Neutrophil (primary cell): ENCODE measurements at regions not wholly inside any gene's neighbourhood (a gene's known extent, or its start where the extent isn't known, plus 50 kb on each side); places are given as distances from the start of the nearest gene placed in this dataset.

Experiments
- H3K27ac ChIP-seq: fragments of 200-600 bp; sonication (generic); 2 replicates; pipeline ENCODE4 v1.5.1; 2016; ENCODE audit warnings: mild to moderate bottlenecking, moderate library complexity
- H3K27me3 ChIP-seq: fragments of 200-600 bp; sonication (generic); 2 replicates; pipeline ENCODE4 v1.6.0; 2016; ENCODE audit warnings: mild to moderate bottlenecking
- H3K36me3 ChIP-seq: fragments of 200-600 bp; sonication (generic); 2 replicates; pipeline ENCODE4 v1.5.1; 2017
- H3K4me1 ChIP-seq, 2 experiments: fragments of 200-600 bp in 1 of 2; sonication (generic) in 1 of 2; 1 replicate in 1 of 2; 2 replicates in 1 of 2; pipeline versions ENCODE4 v1.5.1 to v1.6.1; 2013 to 2016; ENCODE audit warnings: low read depth in 1 of 2, low read length in 1 of 2, mild to moderate bottlenecking in 1 of 2, moderate library complexity in 1 of 2; ENCODE audit not compliant: control insufficient read depth in 1 of 2, insufficient read depth in 1 of 2
- H3K4me3 ChIP-seq, 2 experiments: fragments of 200-600 bp in 1 of 2; sonication (generic) in 1 of 2; 1 replicate in 1 of 2; 2 replicates in 1 of 2; pipeline ENCODE4 v1.5.1; 2013 to 2016; ENCODE audit warnings: low read depth in 1 of 2, low read length in 1 of 2, mild to moderate bottlenecking in 1 of 2, moderate library complexity in 1 of 2
- H3K9me3 ChIP-seq: fragments of 200-600 bp; sonication (generic); 2 replicates; pipeline ENCODE4 v1.5.1; 2016
- TF ChIP-seq, protein P1 (sequence below): fragments of 200-600 bp; sonication (generic); IDR thresholded peaks from 2 replicates; pipeline ENCODE4 v1.5.1; 2016; ENCODE audit warnings: antibody characterized with exemption

GRCh38 chr9:32854271-32854670 lies 70.9 kb downstream of the TMEM215 start:
- H3K27ac ChIP-seq: no peak overlapping the region
- H3K4me1 ChIP-seq: no peaks in the 10 kb centered on the region
- no peaks in the 10 kb centered on the region for H3K27me3 ChIP-seq
- no peaks in the 10 kb centered on the region for H3K9me3 ChIP-seq
- TF ChIP-seq, protein P1, sequence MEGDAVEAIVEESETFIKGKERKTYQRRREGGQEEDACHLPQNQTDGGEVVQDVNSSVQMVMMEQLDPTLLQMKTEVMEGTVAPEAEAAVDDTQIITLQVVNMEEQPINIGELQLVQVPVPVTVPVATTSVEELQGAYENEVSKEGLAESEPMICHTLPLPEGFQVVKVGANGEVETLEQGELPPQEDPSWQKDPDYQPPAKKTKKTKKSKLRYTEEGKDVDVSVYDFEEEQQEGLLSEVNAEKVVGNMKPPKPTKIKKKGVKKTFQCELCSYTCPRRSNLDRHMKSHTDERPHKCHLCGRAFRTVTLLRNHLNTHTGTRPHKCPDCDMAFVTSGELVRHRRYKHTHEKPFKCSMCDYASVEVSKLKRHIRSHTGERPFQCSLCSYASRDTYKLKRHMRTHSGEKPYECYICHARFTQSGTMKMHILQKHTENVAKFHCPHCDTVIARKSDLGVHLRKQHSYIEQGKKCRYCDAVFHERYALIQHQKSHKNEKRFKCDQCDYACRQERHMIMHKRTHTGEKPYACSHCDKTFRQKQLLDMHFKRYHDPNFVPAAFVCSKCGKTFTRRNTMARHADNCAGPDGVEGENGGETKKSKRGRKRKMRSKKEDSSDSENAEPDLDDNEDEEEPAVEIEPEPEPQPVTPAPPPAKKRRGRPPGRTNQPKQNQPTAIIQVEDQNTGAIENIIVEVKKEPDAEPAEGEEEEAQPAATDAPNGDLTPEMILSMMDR: no peak
- H3K36me3 ChIP-seq: no peaks in the 10 kb centered on the region
- H3K4me3 ChIP-seq: no peak overlapping the region

DNA sequence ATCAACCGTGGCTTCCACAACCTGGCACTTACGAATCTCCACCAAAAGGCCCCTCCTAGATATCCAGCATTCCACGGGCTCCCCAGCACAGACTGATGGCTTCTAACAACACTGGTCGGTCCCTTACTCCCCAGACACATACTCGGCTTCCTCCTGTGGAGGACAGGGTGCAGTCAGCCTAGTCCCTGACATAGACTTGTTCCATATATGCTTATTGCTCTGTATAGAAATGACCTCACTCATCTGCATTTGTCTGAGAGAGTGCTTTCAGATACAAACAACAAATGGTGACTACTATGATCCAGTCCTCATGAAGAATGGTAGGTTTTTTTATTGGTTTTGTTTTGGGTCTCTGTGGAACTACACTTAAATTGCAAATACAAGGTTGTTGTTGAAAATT lies 72.4 kb downstream of the TMEM215 start:
- no peaks in the 10 kb centered on the region for H3K4me1 ChIP-seq
- no peak overlapping the region for H3K4me3 ChIP-seq
- no peaks in the 10 kb centered on the region for H3K9me3 ChIP-seq
- TF ChIP-seq, protein P1: no peak
- no peaks in the 10 kb centered on the region for H3K36me3 ChIP-seq
- no peak overlapping the region for H3K27ac ChIP-seq
- H3K27me3 ChIP-seq: no peaks in the 10 kb centered on the region

DNA sequence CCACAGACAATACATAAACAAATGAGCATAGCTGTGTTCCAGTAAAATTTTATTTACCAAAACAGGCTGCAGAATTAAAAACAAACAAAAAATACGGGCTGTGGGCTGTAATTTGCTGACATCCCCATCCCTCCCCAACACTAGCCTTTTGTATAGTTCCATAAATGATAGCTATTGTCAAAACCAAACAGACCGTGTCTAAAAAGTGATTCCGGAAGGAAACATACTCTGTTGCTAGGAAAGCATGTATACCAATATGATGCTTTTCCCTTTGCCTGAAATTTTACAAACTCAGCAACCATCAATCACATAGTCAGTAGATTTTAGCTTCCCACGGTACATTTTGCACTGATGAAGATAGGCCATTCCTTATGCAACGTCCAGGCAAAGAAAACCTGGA lies 80.0 kb downstream of the TMEM215 start:
- no peaks in the 10 kb centered on the region for H3K36me3 ChIP-seq
- no peaks in the 10 kb centered on the region for H3K4me1 ChIP-seq
- no peak overlapping the region for H3K27ac ChIP-seq
- TF ChIP-seq, protein P1: no peak
- peaks cover 3% of the 10 kb centered on the region for H3K27me3 ChIP-seq
- H3K4me3 ChIP-seq: no peak overlapping the region
- H3K9me3 ChIP-seq: no peaks in the 10 kb centered on the region

DNA sequence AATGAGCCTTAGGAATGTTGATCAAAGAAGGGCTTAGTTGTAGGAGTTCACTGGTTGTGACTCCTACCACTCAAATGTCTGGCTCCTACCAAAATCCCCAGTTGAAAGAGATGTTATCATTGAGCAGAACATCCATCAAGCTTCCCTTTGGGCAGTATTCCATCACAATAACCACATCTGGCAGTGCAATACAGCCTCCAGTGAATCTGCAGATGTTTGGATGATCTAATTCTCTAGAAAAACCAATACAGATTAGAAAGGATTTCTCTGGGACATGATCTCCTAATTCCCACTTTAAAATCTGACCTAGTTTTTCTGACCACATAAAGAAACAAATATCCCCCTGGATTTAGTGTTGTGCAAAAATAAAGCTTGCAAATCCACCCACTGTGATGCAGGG lies 81.6 kb downstream of the TMEM215 start:
- Histone ChIP-seq H3K9me3 (no peaks in the 10 kb centered on the region), H3K27ac (no peak overlapping the region), H3K4me1 (no peaks in the 10 kb centered on the region), H3K36me3 (no peaks in the 10 kb centered on the region), H3K4me3 (no peak overlapping the region), H3K27me3 (peaks cover 3% of the 10 kb centered on the region)
- TF ChIP-seq, protein P1: no peak

- Histone ChIP-seq H3K9me3 (no peaks in the 10 kb centered on the region), H3K36me3 (no peaks in the 10 kb centered on the region), H3K4me1 (no peaks in the 10 kb centered on the region), H3K4me3 (no peak overlapping the region), H3K27me3 (peaks cover 1% of the 10 kb centered on the region), H3K27ac (no peak overlapping the region)
- TF ChIP-seq, protein P1: no peak
Observed at GRCh38 chr9:32866273-32866672, 82.9 kb downstream of the TMEM215 start.

GRCh38 chr9:32867026-32867425 lies 83.7 kb downstream of the TMEM215 start:
- no peaks in the 10 kb centered on the region for H3K9me3 ChIP-seq
- no peak overlapping the region for H3K4me3 ChIP-seq
- H3K27me3 ChIP-seq: no peaks in the 10 kb centered on the region
- H3K27ac ChIP-seq: no peak overlapping the region
- H3K36me3 ChIP-seq: no peaks in the 10 kb centered on the region
- TF ChIP-seq, protein P1: no peak
- no peaks in the 10 kb centered on the region for H3K4me1 ChIP-seq
